Neural crest cell (in vitro differentiated cells): ENCODE measurements at regions not wholly inside any gene's neighbourhood (a gene's known extent, or its start where the extent isn't known, plus 50 kb on each side); places are given as distances from the start of the nearest gene placed in this dataset.

ENCODE experiments used
- DNase-seq: peaks from one replicate; pipeline ENCODE4 v3.0.0; 2021; ENCODE audit warnings: low read depth, mixed read lengths, low spot score
- H3K27ac Mint-ChIP-seq: one replicate; pipeline ENCODE4 v1.8.0; 2021; ENCODE audit warnings: mild to moderate bottlenecking, mixed read lengths; ENCODE audit not compliant: unreplicated experiment
- H3K27me3 Mint-ChIP-seq: 2 replicates; pipeline ENCODE4 v1.8.0; 2021; ENCODE audit warnings: low read depth, mild to moderate bottlenecking, mixed read lengths
- H3K36me3 Mint-ChIP-seq: 2 replicates; pipeline ENCODE4 v1.8.0; 2021; ENCODE audit warnings: low read depth, mild to moderate bottlenecking, mixed read lengths
- H3K4me1 Mint-ChIP-seq: 2 replicates; pipeline ENCODE4 v1.8.0; 2021; ENCODE audit warnings: mixed read lengths
- H3K4me3 Mint-ChIP-seq: one replicate; pipeline ENCODE4 v1.8.0; 2021; ENCODE audit warnings: mild to moderate bottlenecking, mixed read lengths
- H3K9me3 Mint-ChIP-seq: 2 replicates; pipeline ENCODE4 v1.8.0; 2021; ENCODE audit warnings: mixed read lengths
- CTCF ChIP-seq: fragments of 200-600 bp; sonication (generic); conservative IDR thresholded peaks from 2 replicates; pipeline ENCODE4 v1.5.0; 2021; ENCODE audit warnings: antibody characterized with exemption, mild to moderate bottlenecking

GRCh38 chr18:55089610-55090009 lies 130.3 kb upstream of the CCDC68 start:
- no peak for DNase-seq
- Mint-ChIP-seq H3K36me3 (no peaks in the 10 kb centered on the region), H3K9me3 (no peaks in the 10 kb centered on the region), H3K4me1 (peaks cover 4% of the 10 kb centered on the region), H3K4me3 (no peak overlapping the region), H3K27ac (no peak overlapping the region), H3K27me3 (no peaks in the 10 kb centered on the region)
- TF ChIP-seq CTCF = no peak

DNA sequence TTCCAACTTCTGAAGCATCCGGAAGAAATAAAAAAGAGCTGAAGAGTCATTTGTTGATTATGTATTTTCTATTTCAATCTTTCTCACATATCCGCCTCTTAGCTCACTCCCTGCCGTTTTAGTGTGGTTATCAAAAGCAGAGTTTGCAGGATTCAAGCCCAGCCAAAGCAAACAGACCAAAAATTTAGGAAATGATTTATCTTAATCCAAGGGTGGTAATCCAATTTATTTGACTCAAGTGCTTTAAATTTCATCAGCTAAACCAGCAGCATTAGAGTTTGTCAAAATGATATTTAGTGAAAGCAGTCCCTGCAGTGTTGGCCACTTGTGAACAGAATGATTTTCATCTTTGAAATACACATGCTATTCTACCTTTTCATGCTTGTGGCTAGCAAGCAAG lies 129.3 kb upstream of the CCDC68 start:
- Mint-ChIP-seq H3K27me3 (no peaks in the 10 kb centered on the region), H3K4me1 (peaks cover 4% of the 10 kb centered on the region), H3K4me3 (no peak overlapping the region), H3K27ac (no peak overlapping the region), H3K36me3 (no peaks in the 10 kb centered on the region), H3K9me3 (no peaks in the 10 kb centered on the region)
- no peak for DNase-seq
- no peak for TF ChIP-seq CTCF

- no peak overlapping the region for H3K27ac Mint-ChIP-seq
- no peaks in the 10 kb centered on the region for H3K36me3 Mint-ChIP-seq
- H3K27me3 Mint-ChIP-seq = no peaks in the 10 kb centered on the region
- no peak for TF ChIP-seq CTCF
- H3K9me3 Mint-ChIP-seq = no peaks in the 10 kb centered on the region
- no peak for DNase-seq
- no peak overlapping the region for H3K4me3 Mint-ChIP-seq
- peaks cover 4% of the 10 kb centered on the region for H3K4me1 Mint-ChIP-seq
These were observed 128.7 kb upstream of the CCDC68 start for GRCh38 chr18:55088000-55088401.

GRCh38 chr18:55086906-55087305 lies 127.6 kb upstream of the CCDC68 start:
- TF ChIP-seq CTCF = no peak
- no peak for DNase-seq
- Mint-ChIP-seq H3K9me3 (no peaks in the 10 kb centered on the region), H3K27me3 (no peaks in the 10 kb centered on the region), H3K27ac (no peak overlapping the region), H3K4me3 (no peak overlapping the region), H3K36me3 (no peaks in the 10 kb centered on the region), H3K4me1 (peaks cover 4% of the 10 kb centered on the region)

DNA sequence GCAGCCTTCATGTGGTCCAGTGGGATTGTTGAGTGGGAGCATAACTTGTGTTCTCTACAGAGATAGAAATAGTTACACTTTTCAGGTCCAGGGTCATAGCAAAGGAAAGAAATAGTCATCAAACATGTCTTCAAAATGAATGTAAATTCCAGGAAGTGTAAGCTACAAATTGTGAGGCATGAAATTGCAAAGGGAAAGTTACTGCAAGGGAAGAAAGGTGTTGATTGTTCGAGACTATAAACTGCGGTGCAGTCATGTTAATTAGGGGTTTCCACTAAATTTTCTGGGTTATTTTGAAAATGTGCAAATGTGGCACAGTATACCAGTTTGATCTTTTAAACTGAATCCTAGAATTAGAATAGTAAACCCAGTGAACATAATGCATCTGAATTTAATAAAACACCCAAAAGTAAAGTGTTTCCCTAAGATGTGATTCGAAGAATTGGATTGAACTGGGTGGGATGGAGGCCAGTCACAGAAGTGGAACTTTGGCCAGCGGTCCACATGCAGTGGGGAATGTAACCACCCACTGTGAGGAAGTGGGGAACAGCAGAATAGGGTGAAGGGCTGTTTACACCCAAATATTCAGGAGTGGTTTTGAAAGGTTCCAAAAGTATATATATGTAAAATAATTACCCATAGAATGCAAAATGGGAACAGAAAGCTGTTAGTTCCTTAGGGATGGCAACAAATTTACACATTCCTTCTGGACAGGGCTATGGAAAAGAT lies 126.5 kb upstream of the CCDC68 start:
- Mint-ChIP-seq H3K36me3 (no peaks in the 10 kb centered on the region), H3K9me3 (no peaks in the 10 kb centered on the region), H3K4me3 (no peak overlapping the region), H3K4me1 (peaks cover 4% of the 10 kb centered on the region), H3K27me3 (no peaks in the 10 kb centered on the region), H3K27ac (no peak overlapping the region)
- DNase-seq = no peak
- no peak for TF ChIP-seq CTCF
